DOHH2 (cell line): ENCODE measurements at regions not wholly inside any gene's neighbourhood (a gene's known extent, or its start where the extent isn't known, plus 50 kb on each side); places are given as distances from the start of the nearest gene placed in this dataset.

Experiments used
- EZH2phosphoT487 ChIP-seq: fragments of 200-600 bp; sonication (generic); IDR thresholded peaks from 2 replicates; pipeline ENCODE4 v1.6.1; 2017; ENCODE audit warnings: borderline replicate concordance, mild to moderate bottlenecking, antibody characterized with exemption, low read length, moderate library complexity, mixed read lengths
- TF ChIP-seq, protein P1 (sequence below): fragments of 200-600 bp; sonication (generic); IDR thresholded peaks from one replicate; pipeline ENCODE4 v1.5.1; 2014; ENCODE audit warnings: antibody characterized with exemption, mild to moderate bottlenecking, low read depth, low read length; ENCODE audit not compliant: poor library complexity, severe bottlenecking

DNA sequence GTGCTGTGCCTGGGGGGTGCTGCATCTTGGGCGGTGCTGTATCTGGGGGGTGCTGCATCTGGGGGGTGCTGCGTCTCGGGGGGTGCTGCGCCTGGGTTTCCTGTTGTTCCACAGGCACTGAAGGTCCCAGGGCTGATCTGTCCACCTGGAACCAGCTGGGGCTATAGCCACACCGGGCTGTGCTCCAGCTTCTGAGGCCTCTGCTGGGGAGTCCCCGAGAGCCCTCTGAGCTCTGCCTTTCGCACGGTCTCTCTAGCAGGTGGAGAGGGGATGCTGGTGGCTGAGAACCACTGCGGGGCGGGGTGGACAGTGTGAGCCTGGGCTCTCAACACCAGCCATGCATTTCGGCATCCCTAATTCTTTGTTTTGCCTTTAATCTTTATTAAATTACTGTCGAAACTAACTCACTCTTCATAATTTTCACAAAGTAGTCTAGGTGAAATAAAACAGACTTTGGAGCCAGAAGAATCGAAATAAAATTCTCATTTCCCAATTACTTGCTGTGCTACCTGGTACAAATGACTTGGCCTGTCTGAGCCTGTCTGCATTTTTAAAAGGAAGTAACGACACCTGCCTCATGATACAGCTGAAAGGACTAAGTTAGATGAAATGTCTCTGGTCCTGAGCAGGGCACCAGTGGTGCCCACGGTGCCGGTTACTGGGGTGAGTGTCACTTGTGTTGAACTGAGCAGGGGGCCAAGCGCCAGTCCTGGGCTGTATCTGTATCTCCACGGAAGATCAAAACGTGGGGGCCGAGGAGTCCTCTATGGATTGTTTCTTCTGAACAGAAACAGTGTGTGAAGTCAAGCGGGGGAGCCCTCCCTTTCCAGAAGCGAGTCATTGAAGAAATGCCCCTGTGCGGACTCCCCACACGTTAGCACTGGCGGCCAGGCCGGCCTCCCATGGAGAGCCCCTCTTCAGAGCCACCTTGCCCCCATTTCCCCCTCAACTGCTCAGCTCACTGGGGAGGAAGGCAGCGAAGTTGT, 142.0 kb downstream of the ASB1 start:
- no peak for TF ChIP-seq EZH2phosphoT487
- TF ChIP-seq, protein P1, sequence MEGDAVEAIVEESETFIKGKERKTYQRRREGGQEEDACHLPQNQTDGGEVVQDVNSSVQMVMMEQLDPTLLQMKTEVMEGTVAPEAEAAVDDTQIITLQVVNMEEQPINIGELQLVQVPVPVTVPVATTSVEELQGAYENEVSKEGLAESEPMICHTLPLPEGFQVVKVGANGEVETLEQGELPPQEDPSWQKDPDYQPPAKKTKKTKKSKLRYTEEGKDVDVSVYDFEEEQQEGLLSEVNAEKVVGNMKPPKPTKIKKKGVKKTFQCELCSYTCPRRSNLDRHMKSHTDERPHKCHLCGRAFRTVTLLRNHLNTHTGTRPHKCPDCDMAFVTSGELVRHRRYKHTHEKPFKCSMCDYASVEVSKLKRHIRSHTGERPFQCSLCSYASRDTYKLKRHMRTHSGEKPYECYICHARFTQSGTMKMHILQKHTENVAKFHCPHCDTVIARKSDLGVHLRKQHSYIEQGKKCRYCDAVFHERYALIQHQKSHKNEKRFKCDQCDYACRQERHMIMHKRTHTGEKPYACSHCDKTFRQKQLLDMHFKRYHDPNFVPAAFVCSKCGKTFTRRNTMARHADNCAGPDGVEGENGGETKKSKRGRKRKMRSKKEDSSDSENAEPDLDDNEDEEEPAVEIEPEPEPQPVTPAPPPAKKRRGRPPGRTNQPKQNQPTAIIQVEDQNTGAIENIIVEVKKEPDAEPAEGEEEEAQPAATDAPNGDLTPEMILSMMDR, result no peak
